ENCODE measurements at regions not wholly inside any gene's neighbourhood (a gene's known extent, or its start where the extent isn't known, plus 50 kb on each side); places are given as distances from the start of the nearest gene placed in this dataset.
"Not testable (repeated sequence)": the region's sequence is repeated elsewhere in the genome, so short reads cannot be mapped to it uniquely, and the experiment has no call there.

- no peak for DNase-seq
Observed at GRCh38 chr1:187878883-187879282, 1050.1 kb downstream of the PLA2G4A start.

GRCh38 chr1:187883356-187883755 is 1054.6 kb downstream of the PLA2G4A start:
- DNase-seq = no peak

GRCh38 chr1:187891993-187892682 is 1063.4 kb downstream of the PLA2G4A start:
- DNase-seq = no peak

- DNase-seq = no peak
Observed at GRCh38 chr1:187892683-187893039, 1063.9 kb downstream of the PLA2G4A start.

- no peak for DNase-seq
Observed at GRCh38 chr1:187893471-187893870, 1064.7 kb downstream of the PLA2G4A start.

- no peak for DNase-seq
Observed at GRCh38 chr1:187894349-187894748, 1065.6 kb downstream of the PLA2G4A start.

GRCh38 chr1:187903223-187903622 is 1074.5 kb downstream of the PLA2G4A start:
- no peak for DNase-seq

- no peak for DNase-seq
Observed at GRCh38 chr1:187909382-187909781, 1080.6 kb downstream of the PLA2G4A start.

- no peak for DNase-seq
Observed at GRCh38 chr1:187911820-187912219, 1083.1 kb downstream of the PLA2G4A start.

GRCh38 chr1:187920976-187921375 is 1092.2 kb downstream of the PLA2G4A start:
- DNase-seq = no peak

GRCh38 chr1:187921426-187921825 is 1092.7 kb downstream of the PLA2G4A start:
- no peak for DNase-seq

- no peak for DNase-seq
Observed at GRCh38 chr1:187922255-187922654, 1093.5 kb downstream of the PLA2G4A start.

- no peak for DNase-seq
Observed at GRCh38 chr1:187924252-187924651, 1095.5 kb downstream of the PLA2G4A start.

- DNase-seq = peak in 13 of 51 donors; percentile 0 to 33 (median 8)
Observed at GRCh38 chr1:187928288-187928687, 1099.5 kb downstream of the PLA2G4A start.

- no peak for DNase-seq
Observed at GRCh38 chr1:187928696-187929095, 1099.9 kb downstream of the PLA2G4A start.

GRCh38 chr1:187931776-187932175 is 1103.0 kb downstream of the PLA2G4A start:
- DNase-seq = no peak

GRCh38 chr1:187933562-187934419 is 1105.0 kb downstream of the PLA2G4A start:
- no peak for DNase-seq

GRCh38 chr1:187936667-187937066 is 1107.9 kb downstream of the PLA2G4A start:
- DNase-seq = no peak

GRCh38 chr1:187938092-187938491 is 1109.3 kb downstream of the PLA2G4A start:
- no peak for DNase-seq

GRCh38 chr1:187942986-187943385 is 1114.2 kb downstream of the PLA2G4A start:
- no peak for DNase-seq

- DNase-seq = no peak
Observed at GRCh38 chr1:187943606-187944403, 1115.1 kb downstream of the PLA2G4A start.

GRCh38 chr1:187946661-187947060 is 1117.9 kb downstream of the PLA2G4A start:
- not testable (repeated sequence) for DNase-seq
